C4-2B (cell line): ENCODE measurements at regions not wholly inside any gene's neighbourhood (a gene's known extent, or its start where the extent isn't known, plus 50 kb on each side); places are given as distances from the start of the nearest gene placed in this dataset.

ENCODE experiments used
- ZFX ChIP-seq: fragments of 450-650 bp; IDR thresholded peaks from 2 replicates; pipeline ENCODE4 v1.6.1; 2017
- TF ChIP-seq, protein P1 (sequence below): fragments of 450-650 bp; conservative IDR thresholded peaks from 2 replicates; pipeline ENCODE4 v1.5.1; 2017; ENCODE audit warnings: mild to moderate bottlenecking

DNA sequence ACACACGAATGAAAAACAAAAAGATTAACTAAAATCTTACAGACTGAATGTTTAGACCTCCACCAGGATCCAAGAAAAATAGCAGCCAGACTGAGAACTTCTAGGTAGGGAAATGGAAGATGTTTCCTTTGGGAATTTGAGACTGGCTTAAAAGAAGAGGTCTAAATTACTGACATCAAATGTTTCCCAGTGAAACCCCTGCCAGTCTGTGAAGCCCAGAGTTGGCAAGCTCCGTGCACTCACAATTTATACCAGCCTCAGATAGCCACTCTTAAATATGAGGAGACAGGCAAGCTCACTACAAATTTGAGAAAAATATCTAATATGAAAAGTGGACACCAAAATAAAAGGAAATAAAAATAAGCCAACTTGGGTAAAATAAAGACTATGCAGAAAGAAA lies 700.5 kb upstream of the ZNF385D start:
- TF ChIP-seq, protein P1, sequence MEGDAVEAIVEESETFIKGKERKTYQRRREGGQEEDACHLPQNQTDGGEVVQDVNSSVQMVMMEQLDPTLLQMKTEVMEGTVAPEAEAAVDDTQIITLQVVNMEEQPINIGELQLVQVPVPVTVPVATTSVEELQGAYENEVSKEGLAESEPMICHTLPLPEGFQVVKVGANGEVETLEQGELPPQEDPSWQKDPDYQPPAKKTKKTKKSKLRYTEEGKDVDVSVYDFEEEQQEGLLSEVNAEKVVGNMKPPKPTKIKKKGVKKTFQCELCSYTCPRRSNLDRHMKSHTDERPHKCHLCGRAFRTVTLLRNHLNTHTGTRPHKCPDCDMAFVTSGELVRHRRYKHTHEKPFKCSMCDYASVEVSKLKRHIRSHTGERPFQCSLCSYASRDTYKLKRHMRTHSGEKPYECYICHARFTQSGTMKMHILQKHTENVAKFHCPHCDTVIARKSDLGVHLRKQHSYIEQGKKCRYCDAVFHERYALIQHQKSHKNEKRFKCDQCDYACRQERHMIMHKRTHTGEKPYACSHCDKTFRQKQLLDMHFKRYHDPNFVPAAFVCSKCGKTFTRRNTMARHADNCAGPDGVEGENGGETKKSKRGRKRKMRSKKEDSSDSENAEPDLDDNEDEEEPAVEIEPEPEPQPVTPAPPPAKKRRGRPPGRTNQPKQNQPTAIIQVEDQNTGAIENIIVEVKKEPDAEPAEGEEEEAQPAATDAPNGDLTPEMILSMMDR: no peak
- no peak for TF ChIP-seq ZFX
